ENCODE measurements at regions not wholly inside any gene's neighbourhood (a gene's known extent, or its start where the extent isn't known, plus 50 kb on each side); places are given as distances from the start of the nearest gene placed in this dataset.

DNA sequence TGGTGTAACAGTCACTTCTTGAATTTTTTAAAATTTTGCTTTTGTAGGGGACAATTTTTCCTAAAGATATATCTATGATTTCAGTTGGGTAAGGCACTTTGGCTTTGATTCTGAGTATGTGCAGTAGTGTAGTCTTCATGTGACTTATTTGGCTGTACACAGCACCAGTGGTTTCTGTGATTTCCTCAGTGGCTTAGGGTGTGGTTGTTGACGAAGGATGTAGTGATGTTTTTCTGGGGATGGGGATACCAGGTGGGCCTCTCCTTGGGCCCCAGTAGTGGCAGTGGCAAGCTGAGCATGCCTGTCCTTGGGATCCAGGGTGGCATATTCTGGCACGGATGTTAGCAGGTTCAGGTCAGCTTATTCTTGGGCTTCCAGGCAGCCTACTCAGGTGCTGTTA, 364.9 kb upstream of the CADM1 start:
- no peak for TF ChIP-seq EZH2phosphoT487 (IDR thresholded peaks at IDR 0.05; ENCODE audit: low read depth)
- TF ChIP-seq, protein P1, sequence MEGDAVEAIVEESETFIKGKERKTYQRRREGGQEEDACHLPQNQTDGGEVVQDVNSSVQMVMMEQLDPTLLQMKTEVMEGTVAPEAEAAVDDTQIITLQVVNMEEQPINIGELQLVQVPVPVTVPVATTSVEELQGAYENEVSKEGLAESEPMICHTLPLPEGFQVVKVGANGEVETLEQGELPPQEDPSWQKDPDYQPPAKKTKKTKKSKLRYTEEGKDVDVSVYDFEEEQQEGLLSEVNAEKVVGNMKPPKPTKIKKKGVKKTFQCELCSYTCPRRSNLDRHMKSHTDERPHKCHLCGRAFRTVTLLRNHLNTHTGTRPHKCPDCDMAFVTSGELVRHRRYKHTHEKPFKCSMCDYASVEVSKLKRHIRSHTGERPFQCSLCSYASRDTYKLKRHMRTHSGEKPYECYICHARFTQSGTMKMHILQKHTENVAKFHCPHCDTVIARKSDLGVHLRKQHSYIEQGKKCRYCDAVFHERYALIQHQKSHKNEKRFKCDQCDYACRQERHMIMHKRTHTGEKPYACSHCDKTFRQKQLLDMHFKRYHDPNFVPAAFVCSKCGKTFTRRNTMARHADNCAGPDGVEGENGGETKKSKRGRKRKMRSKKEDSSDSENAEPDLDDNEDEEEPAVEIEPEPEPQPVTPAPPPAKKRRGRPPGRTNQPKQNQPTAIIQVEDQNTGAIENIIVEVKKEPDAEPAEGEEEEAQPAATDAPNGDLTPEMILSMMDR (IDR thresholded peaks at IDR 0.05; ENCODE audit: low read depth, low read length) = no peak

All from OCI-LY3 (cell line).